Dendritic cell treated with granulocyte-macrophage colony-stimulating factor and Interleukin-4, amounts not matched to agents 40 ng/mL and 50 ng/mL, for 4 days (primary cell): ENCODE measurements at regions not wholly inside any gene's neighbourhood (a gene's known extent, or its start where the extent isn't known, plus 50 kb on each side); places are given as distances from the start of the nearest gene placed in this dataset.
A peak's percentile ranks its signal among the peaks of the same experiment; 100 is the strongest.

Source experiments
- H3K27ac Mint-ChIP-seq: one replicate; pipeline ENCODE4 v1.8.0; 2022; ENCODE audit warnings: mild to moderate bottlenecking, mixed read lengths
- H3K27me3 Mint-ChIP-seq: one replicate; pipeline ENCODE4 v1.8.0; 2022; ENCODE audit warnings: mild to moderate bottlenecking, mixed read lengths
- H3K36me3 Mint-ChIP-seq: one replicate; pipeline ENCODE4 v1.8.0; 2022; ENCODE audit warnings: low read depth, mixed read lengths
- H3K4me1 Mint-ChIP-seq: one replicate; pipeline ENCODE4 v1.8.0; 2022; ENCODE audit warnings: low read depth, mixed read lengths
- H3K4me3 Mint-ChIP-seq: one replicate; pipeline ENCODE4 v1.8.0; 2022; ENCODE audit warnings: mild to moderate bottlenecking, moderate library complexity, mixed read lengths
- H3K9me3 Mint-ChIP-seq: one replicate; pipeline ENCODE4 v1.8.0; 2022; ENCODE audit warnings: mixed read lengths
- intact Hi-C: fragments of 100-400 bp; cut with micrococcal nuclease; formaldehyde crosslinking; loops from one replicate; pipeline ENCODE4 v1.15.0; 2022

GRCh38 chr14:99038431-99038820, 233.6 kb downstream of the BCL11B start:
- intact Hi-C loops = loop anchor here (5.0 to 10.0 kb wide), 3 partner anchors 81 to 1494 kb away; partner anchors contain the start of genes CCNK and SETD3

GRCh38 chr14:99039331-99040041, 232.5 kb downstream of the BCL11B start:
- H3K4me1 Mint-ChIP-seq = peaks cover 69% of the 10 kb centered on the region
- H3K27me3 Mint-ChIP-seq = no peaks in the 10 kb centered on the region
- no peak overlapping the region for H3K4me3 Mint-ChIP-seq
- H3K36me3 Mint-ChIP-seq = no peaks in the 10 kb centered on the region
- peak overlapping the region; percentile 94 for H3K27ac Mint-ChIP-seq
- intact Hi-C loops = loop anchor here (5.0 to 10.0 kb wide), 3 partner anchors 82 to 1495 kb away; partner anchors contain the start of genes CCNK and SETD3
- no peaks in the 10 kb centered on the region for H3K9me3 Mint-ChIP-seq

More at GRCh38 chr14:99038431-99038820, 233.6 kb downstream of the BCL11B start:
- Mint-ChIP-seq H3K9me3 (no peaks in the 10 kb centered on the region), H3K4me3 (no peak overlapping the region), H3K4me1 (peaks cover 70% of the 10 kb centered on the region), H3K27me3 (no peaks in the 10 kb centered on the region), H3K27ac (peak overlapping the region; percentile 94), H3K36me3 (no peaks in the 10 kb centered on the region)

DNA sequence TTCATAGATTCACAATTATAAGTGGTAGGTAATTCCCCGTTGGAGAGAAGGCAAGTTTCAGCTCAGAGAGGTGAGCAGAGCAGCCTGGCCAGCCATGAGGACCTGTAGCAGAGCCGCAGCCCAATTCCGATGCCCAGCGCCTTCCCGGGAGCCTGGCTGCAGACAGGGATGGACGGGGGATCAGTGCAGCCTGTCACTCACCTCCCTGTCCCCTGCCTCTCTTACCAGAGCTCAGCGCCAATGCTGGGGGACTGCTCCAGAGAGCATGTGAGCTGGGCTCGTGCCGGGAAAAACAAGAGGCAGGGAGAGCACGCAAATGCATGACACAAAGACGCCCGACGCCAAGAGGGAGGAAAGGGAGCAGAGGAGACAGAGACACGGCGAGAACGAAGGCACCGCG, 231.9 kb downstream of the BCL11B start:
- H3K27ac Mint-ChIP-seq = no peak overlapping the region
- peaks cover 63% of the 10 kb centered on the region for H3K4me1 Mint-ChIP-seq
- H3K36me3 Mint-ChIP-seq = no peaks in the 10 kb centered on the region
- no peak overlapping the region for H3K4me3 Mint-ChIP-seq
- H3K9me3 Mint-ChIP-seq = no peaks in the 10 kb centered on the region
- H3K27me3 Mint-ChIP-seq = no peaks in the 10 kb centered on the region
- intact Hi-C loops = no loop called here

DNA sequence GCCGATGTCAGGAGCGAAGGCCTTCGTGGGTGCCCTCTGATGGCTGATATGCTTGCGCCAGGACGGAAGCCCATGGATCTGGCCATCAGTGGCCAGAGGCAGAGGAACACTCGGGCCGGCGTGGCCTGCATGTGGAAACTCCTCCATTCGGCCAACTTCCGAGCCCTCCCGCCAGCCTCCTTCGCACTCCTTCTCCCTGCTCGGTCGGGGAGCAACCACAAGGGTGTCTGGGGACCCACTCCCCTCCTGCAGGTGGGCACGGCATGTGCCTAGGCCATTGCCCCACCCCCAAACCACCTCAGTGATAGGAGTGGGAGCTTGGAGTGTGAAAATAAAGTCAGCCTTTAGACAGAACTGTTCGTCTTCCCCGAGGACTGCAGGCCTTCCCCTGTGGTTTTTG, 231.3 kb downstream of the BCL11B start:
- intact Hi-C loops = no loop called here
- Mint-ChIP-seq H3K9me3 (no peaks in the 10 kb centered on the region), H3K4me3 (no peak overlapping the region)

GRCh38 chr14:99041141-99041819, 230.7 kb downstream of the BCL11B start:
- no peaks in the 10 kb centered on the region for H3K36me3 Mint-ChIP-seq
- no peaks in the 10 kb centered on the region for H3K9me3 Mint-ChIP-seq
- H3K27me3 Mint-ChIP-seq = no peaks in the 10 kb centered on the region
- intact Hi-C loops = no loop called here
- H3K27ac Mint-ChIP-seq = no peak overlapping the region
- no peak overlapping the region for H3K4me3 Mint-ChIP-seq
- peaks cover 51% of the 10 kb centered on the region for H3K4me1 Mint-ChIP-seq

More for the DNA sequence above, 231.3 kb downstream of the BCL11B start:
- H3K4me1 Mint-ChIP-seq = peaks cover 56% of the 10 kb centered on the region
- no peaks in the 10 kb centered on the region for H3K36me3 Mint-ChIP-seq
- no peak overlapping the region for H3K27ac Mint-ChIP-seq
- H3K27me3 Mint-ChIP-seq = no peaks in the 10 kb centered on the region

GRCh38 chr14:99041820-99042174, 230.2 kb downstream of the BCL11B start:
- Mint-ChIP-seq H3K27me3 (no peaks in the 10 kb centered on the region), H3K4me3 (no peak overlapping the region), H3K27ac (no peak overlapping the region), H3K4me1 (peaks cover 46% of the 10 kb centered on the region), H3K36me3 (no peaks in the 10 kb centered on the region), H3K9me3 (no peaks in the 10 kb centered on the region)
- intact Hi-C loops = no loop called here

GRCh38 chr14:99042381-99043266, 229.4 kb downstream of the BCL11B start:
- Mint-ChIP-seq H3K27ac (no peak overlapping the region), H3K4me3 (no peak overlapping the region), H3K4me1 (peaks cover 37% of the 10 kb centered on the region), H3K36me3 (no peaks in the 10 kb centered on the region), H3K9me3 (no peaks in the 10 kb centered on the region), H3K27me3 (no peaks in the 10 kb centered on the region)
- intact Hi-C loops = no loop called here

GRCh38 chr14:99043267-99043615, 228.8 kb downstream of the BCL11B start:
- Mint-ChIP-seq H3K4me1 (peaks cover 31% of the 10 kb centered on the region), H3K27me3 (no peaks in the 10 kb centered on the region), H3K36me3 (no peaks in the 10 kb centered on the region), H3K27ac (no peak overlapping the region), H3K9me3 (no peaks in the 10 kb centered on the region), H3K4me3 (no peak overlapping the region)
- intact Hi-C loops = no loop called here

DNA sequence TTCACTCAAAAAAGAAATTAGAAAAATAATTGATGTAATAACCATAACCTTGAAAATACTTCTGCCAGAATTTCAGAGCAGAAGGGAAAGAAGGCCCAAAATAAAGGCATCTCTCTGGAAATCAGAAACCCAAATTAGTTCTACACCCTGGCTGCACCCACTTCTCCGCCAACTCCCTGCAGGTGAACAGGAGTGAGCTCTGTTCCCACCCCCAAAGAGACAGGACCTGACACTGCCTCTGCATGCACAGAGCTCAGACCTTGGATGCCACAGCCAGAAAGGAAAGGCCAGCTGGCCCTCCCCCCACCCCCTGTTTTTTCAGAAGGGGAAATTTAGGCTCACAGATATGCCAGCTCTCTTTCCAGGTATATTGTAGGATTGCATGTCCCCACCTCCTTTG, 228.2 kb downstream of the BCL11B start:
- no peak overlapping the region for H3K27ac Mint-ChIP-seq
- intact Hi-C loops = no loop called here
- no peaks in the 10 kb centered on the region for H3K9me3 Mint-ChIP-seq
- H3K36me3 Mint-ChIP-seq = no peaks in the 10 kb centered on the region
- H3K27me3 Mint-ChIP-seq = no peaks in the 10 kb centered on the region
- peaks cover 26% of the 10 kb centered on the region for H3K4me1 Mint-ChIP-seq
- no peak overlapping the region for H3K4me3 Mint-ChIP-seq

DNA sequence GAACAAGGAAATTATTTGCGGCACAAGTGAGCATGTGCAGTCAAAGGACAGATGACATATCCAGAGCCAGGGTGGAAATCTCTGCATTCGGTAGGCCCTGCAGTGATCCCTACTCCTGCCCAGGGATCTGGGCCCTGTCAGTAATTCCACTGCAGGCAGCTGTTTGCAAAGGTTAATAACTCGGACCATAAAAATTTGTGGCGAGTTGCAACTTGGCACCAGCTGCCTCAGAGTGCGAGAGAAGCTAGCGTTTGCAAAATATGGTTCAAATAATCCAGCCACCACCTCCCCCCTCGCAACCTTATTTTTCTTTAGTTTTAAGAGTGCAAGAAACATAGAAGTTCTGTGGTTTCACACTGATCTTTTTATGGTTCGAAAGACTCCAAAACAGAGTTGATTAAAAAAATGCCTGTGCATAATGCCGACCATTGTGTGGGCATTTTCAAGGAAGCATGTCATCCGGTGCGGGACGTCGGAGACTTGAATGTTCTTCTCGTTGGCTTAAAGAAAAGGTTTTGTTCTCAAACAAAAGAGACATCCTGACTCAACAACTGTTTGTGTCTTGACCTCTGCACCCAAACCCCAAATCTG, 224.5 kb downstream of the BCL11B start:
- H3K27ac Mint-ChIP-seq = no peak overlapping the region
- intact Hi-C loops = no loop called here
- H3K36me3 Mint-ChIP-seq = no peaks in the 10 kb centered on the region
- peaks cover 6% of the 10 kb centered on the region for H3K4me1 Mint-ChIP-seq
- H3K9me3 Mint-ChIP-seq = peaks cover 17% of the 10 kb centered on the region
- no peak overlapping the region for H3K4me3 Mint-ChIP-seq
- H3K27me3 Mint-ChIP-seq = no peaks in the 10 kb centered on the region

- Mint-ChIP-seq H3K4me1 (peaks cover 4% of the 10 kb centered on the region), H3K27me3 (no peaks in the 10 kb centered on the region), H3K9me3 (peaks cover 33% of the 10 kb centered on the region), H3K4me3 (no peak overlapping the region), H3K36me3 (no peaks in the 10 kb centered on the region), H3K27ac (no peak overlapping the region)
- intact Hi-C loops = no loop called here
Measured at GRCh38 chr14:99050309-99050708, 221.7 kb downstream of the BCL11B start.

- no peak overlapping the region for H3K4me3 Mint-ChIP-seq
- intact Hi-C loops = no loop called here
- peaks cover 33% of the 10 kb centered on the region for H3K9me3 Mint-ChIP-seq
- no peaks in the 10 kb centered on the region for H3K27me3 Mint-ChIP-seq
- no peaks in the 10 kb centered on the region for H3K36me3 Mint-ChIP-seq
- no peak overlapping the region for H3K27ac Mint-ChIP-seq
- peaks cover 4% of the 10 kb centered on the region for H3K4me1 Mint-ChIP-seq
Measured at GRCh38 chr14:99052467-99052866, 219.5 kb downstream of the BCL11B start.

GRCh38 chr14:99055019-99055418, 217.0 kb downstream of the BCL11B start:
- Mint-ChIP-seq H3K4me1 (peaks cover 10% of the 10 kb centered on the region), H3K9me3 (peaks cover 33% of the 10 kb centered on the region), H3K36me3 (no peaks in the 10 kb centered on the region), H3K27ac (no peak overlapping the region), H3K4me3 (no peak overlapping the region), H3K27me3 (no peaks in the 10 kb centered on the region)
- intact Hi-C loops = no loop called here

GRCh38 chr14:99055816-99056215, 216.2 kb downstream of the BCL11B start:
- H3K4me3 Mint-ChIP-seq = no peak overlapping the region
- no peak overlapping the region for H3K27ac Mint-ChIP-seq
- H3K4me1 Mint-ChIP-seq = peaks cover 5% of the 10 kb centered on the region
- H3K9me3 Mint-ChIP-seq = peaks cover 33% of the 10 kb centered on the region
- no peaks in the 10 kb centered on the region for H3K27me3 Mint-ChIP-seq
- intact Hi-C loops = no loop called here
- no peaks in the 10 kb centered on the region for H3K36me3 Mint-ChIP-seq
